Fibroblast of lung (primary cell): ENCODE measurements at regions not wholly inside any gene's neighbourhood (a gene's known extent, or its start where the extent isn't known, plus 50 kb on each side); places are given as distances from the start of the nearest gene placed in this dataset.

Experiments used
- DNase-seq, 2 donors: peaks; one replicate each; pipeline versions ENCODE4 v3.0.0 to v3.0.0-alpha.2; 2010; ENCODE audit warnings: low read depth in 2 of 2
- H2AFZ ChIP-seq: 2 replicates; pipeline ENCODE4 v1.5.1; 2012; ENCODE audit warnings: low read length, control low read depth, inconsistent platforms
- H3K27ac ChIP-seq: 2 replicates; pipeline ENCODE4 v1.5.1; 2011; ENCODE audit warnings: low read length, control low read depth; ENCODE audit not compliant: insufficient read depth
- H3K27me3 ChIP-seq: 2 replicates; pipeline ENCODE4 v1.5.1; 2011; ENCODE audit warnings: mild to moderate bottlenecking, low read length; ENCODE audit not compliant: control insufficient read depth, insufficient read depth
- H3K36me3 ChIP-seq: 2 replicates; pipeline ENCODE4 v1.5.1; 2011; ENCODE audit warnings: low read length; ENCODE audit not compliant: control insufficient read depth, insufficient read depth
- H3K4me1 ChIP-seq: 2 replicates; pipeline ENCODE4 v1.5.1; 2011; ENCODE audit warnings: low read length; ENCODE audit not compliant: control insufficient read depth, insufficient read depth; ENCODE audit errors: extremely low read depth
- H3K4me2 ChIP-seq: 2 replicates; pipeline ENCODE4 v1.5.1; 2011; ENCODE audit warnings: low read length, control low read depth; ENCODE audit not compliant: insufficient read depth; ENCODE audit errors: extremely low read depth
- H3K4me3 ChIP-seq, 4 experiments: fragments of 200-600 bp in 1 of 4; sonication (generic) in 1 of 4; replicated peaks in 1 of 4; 2 replicates each; pipeline ENCODE4 v1.5.1; 2011 to 2016; ENCODE audit warnings: low read length in 4 of 4, low read depth in 3 of 4, mild to moderate bottlenecking in 3 of 4, control low read depth in 2 of 4, inconsistent platforms in 1 of 4, mixed read lengths in 1 of 4; ENCODE audit not compliant: insufficient read depth in 1 of 4; ENCODE audit errors: control extremely low read depth in 1 of 4
- H3K79me2 ChIP-seq: 2 replicates; pipeline ENCODE4 v1.5.1; 2012; ENCODE audit warnings: mild to moderate bottlenecking, low read length, inconsistent platforms; ENCODE audit not compliant: control insufficient read depth, insufficient read depth
- H3K9ac ChIP-seq: 2 replicates; pipeline ENCODE4 v1.5.1; 2011; ENCODE audit warnings: mild to moderate bottlenecking, low read length, control low read depth; ENCODE audit not compliant: insufficient read depth
- H3K9me3 ChIP-seq: 2 replicates; pipeline ENCODE4 v1.5.1; 2012; ENCODE audit warnings: low read depth, low read length; ENCODE audit not compliant: control insufficient read depth, insufficient read depth
- H4K20me1 ChIP-seq: 2 replicates; pipeline ENCODE4 v1.5.1; 2011; ENCODE audit warnings: low read length; ENCODE audit not compliant: control insufficient read depth, insufficient read depth; ENCODE audit errors: extremely low read depth
- EZH2 ChIP-seq: IDR thresholded peaks from 2 replicates; pipeline ENCODE4 v1.5.1; 2012; ENCODE audit warnings: low read length, control low read depth, mild to moderate bottlenecking; ENCODE audit errors: missing control alignments
- TF ChIP-seq, protein P1 (sequence below), 2 donors: IDR thresholded peaks in 1 of 2; conservative IDR thresholded peaks in 1 of 2; 1 replicate in 1 of 2; 2 replicates in 1 of 2; pipeline ENCODE4 v1.5.1; 2011 to 2012; ENCODE audit warnings: low read length in 2 of 2, control low read depth in 1 of 2, inconsistent platforms in 1 of 2, low read depth in 1 of 2, mild to moderate bottlenecking in 1 of 2

DNA sequence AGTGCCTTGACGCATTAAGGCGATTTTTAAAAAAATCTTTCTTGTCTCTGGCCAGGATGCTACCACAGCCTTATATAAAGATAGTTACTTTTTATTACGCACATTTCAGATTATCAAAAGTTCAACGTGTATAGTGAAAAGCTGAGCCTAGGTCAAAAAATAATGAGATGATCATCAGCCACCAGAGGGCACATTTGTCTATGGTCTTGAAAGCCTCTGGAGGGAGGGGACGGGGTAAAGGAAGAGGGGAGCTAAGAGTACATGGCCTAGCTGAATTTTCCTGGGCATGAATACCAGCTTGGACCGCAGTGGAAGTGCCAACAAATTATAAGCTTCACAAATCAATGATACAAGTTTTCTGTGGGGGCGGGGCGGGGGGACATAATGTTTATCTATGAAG, 285.9 kb upstream of the SMIM30 start:
- no peak overlapping the region for H3K9ac ChIP-seq
- no peak overlapping the region for H3K4me3 ChIP-seq
- no peaks in the 10 kb centered on the region for H3K36me3 ChIP-seq
- H3K9me3 ChIP-seq, result no peaks in the 10 kb centered on the region
- no peaks in the 10 kb centered on the region for H3K79me2 ChIP-seq
- H3K27ac ChIP-seq, result no peak overlapping the region
- H3K4me1 ChIP-seq, result no peaks in the 10 kb centered on the region
- H3K4me2 ChIP-seq, result no peak overlapping the region
- no peak overlapping the region for H2AFZ ChIP-seq
- no peaks in the 10 kb centered on the region for H4K20me1 ChIP-seq
- no peaks in the 10 kb centered on the region for H3K27me3 ChIP-seq
- TF ChIP-seq, protein P1, sequence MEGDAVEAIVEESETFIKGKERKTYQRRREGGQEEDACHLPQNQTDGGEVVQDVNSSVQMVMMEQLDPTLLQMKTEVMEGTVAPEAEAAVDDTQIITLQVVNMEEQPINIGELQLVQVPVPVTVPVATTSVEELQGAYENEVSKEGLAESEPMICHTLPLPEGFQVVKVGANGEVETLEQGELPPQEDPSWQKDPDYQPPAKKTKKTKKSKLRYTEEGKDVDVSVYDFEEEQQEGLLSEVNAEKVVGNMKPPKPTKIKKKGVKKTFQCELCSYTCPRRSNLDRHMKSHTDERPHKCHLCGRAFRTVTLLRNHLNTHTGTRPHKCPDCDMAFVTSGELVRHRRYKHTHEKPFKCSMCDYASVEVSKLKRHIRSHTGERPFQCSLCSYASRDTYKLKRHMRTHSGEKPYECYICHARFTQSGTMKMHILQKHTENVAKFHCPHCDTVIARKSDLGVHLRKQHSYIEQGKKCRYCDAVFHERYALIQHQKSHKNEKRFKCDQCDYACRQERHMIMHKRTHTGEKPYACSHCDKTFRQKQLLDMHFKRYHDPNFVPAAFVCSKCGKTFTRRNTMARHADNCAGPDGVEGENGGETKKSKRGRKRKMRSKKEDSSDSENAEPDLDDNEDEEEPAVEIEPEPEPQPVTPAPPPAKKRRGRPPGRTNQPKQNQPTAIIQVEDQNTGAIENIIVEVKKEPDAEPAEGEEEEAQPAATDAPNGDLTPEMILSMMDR (conservative IDR thresholded peaks at IDR 0.05 in 1 of 2, IDR thresholded peaks at IDR 0.05 in 1 of 2; ENCODE audit: low read depth in 1 of 2, low read length in 2 of 2), result no peak
- no peak for TF ChIP-seq EZH2
- no peak for DNase-seq

DNA sequence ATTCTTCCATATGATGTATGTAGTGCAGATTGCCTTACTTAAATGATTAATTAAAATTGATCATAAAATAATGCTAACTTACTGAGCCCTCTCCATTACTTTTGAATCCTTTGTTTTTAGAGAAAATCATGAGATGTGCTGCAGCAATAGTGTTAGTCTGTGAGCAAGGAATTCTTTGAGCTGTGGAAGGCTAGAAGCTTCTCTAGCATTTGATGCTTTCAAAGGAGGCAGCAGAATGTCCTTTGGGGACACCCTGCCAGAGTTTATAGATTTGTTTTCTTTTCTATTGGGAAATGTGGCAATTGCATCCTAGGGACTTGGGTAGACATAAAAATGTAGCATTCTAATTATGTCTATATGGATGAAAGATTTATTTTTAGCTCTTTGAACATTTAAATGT, 284.1 kb upstream of the SMIM30 start:
- DNase-seq, result no peak
- no peaks in the 10 kb centered on the region for H3K27me3 ChIP-seq
- no peaks in the 10 kb centered on the region for H3K9me3 ChIP-seq
- H3K27ac ChIP-seq, result no peak overlapping the region
- H3K4me1 ChIP-seq, result no peaks in the 10 kb centered on the region
- H2AFZ ChIP-seq, result no peak overlapping the region
- H4K20me1 ChIP-seq, result no peaks in the 10 kb centered on the region
- H3K9ac ChIP-seq, result no peak overlapping the region
- no peak overlapping the region for H3K4me3 ChIP-seq
- H3K4me2 ChIP-seq, result no peak overlapping the region
- TF ChIP-seq EZH2, result no peak
- TF ChIP-seq, protein P1 (conservative IDR thresholded peaks at IDR 0.05 in 1 of 2, IDR thresholded peaks at IDR 0.05 in 1 of 2; ENCODE audit: low read depth in 1 of 2, low read length in 2 of 2), result no peak
- H3K79me2 ChIP-seq, result no peaks in the 10 kb centered on the region
- H3K36me3 ChIP-seq, result no peaks in the 10 kb centered on the region

DNA sequence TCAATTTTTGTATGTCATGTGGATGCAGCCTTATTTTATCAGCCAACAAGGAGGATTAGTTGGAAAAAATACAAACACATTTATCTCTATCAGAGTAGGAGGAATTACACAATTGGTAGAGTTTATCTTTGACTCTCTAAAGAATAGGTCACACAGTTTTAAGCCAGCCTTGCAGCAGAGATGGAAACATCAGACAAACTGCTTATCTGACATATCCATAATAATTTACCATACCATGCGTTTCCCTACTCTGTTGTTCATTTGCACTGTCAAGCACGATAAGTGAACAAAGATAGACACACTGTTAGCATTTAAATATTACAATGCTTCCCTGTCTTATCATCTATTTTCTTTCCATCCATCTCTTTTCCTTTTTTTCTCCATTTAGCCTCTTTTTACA, 283.7 kb upstream of the SMIM30 start:
- H3K79me2 ChIP-seq, result no peaks in the 10 kb centered on the region
- TF ChIP-seq EZH2, result no peak
- TF ChIP-seq, protein P1 (conservative IDR thresholded peaks at IDR 0.05 in 1 of 2, IDR thresholded peaks at IDR 0.05 in 1 of 2; ENCODE audit: low read depth in 1 of 2, low read length in 2 of 2), result no peak
- no peak overlapping the region for H2AFZ ChIP-seq
- H3K4me2 ChIP-seq, result no peak overlapping the region
- H3K36me3 ChIP-seq, result no peaks in the 10 kb centered on the region
- no peaks in the 10 kb centered on the region for H3K4me1 ChIP-seq
- H3K27me3 ChIP-seq, result no peaks in the 10 kb centered on the region
- no peaks in the 10 kb centered on the region for H4K20me1 ChIP-seq
- no peak overlapping the region for H3K27ac ChIP-seq
- no peak overlapping the region for H3K9ac ChIP-seq
- H3K4me3 ChIP-seq, result no peak overlapping the region
- DNase-seq, result no peak
- H3K9me3 ChIP-seq, result no peaks in the 10 kb centered on the region
